Left kidney (tissue), 1 donor: ENCODE measurements at regions not wholly inside any gene's neighbourhood (a gene's known extent, or its start where the extent isn't known, plus 50 kb on each side); places are given as distances from the start of the nearest gene placed in this dataset.

Experiments
- DNase-seq: peaks from one replicate; pipeline ENCODE4 v3.0.0-alpha.2; 2013

GRCh38 chr20:4556781-4557180 is 129.5 kb upstream of the PRNP start:
- no peak for DNase-seq

GRCh38 chr20:4555188-4555890 is 130.9 kb upstream of the PRNP start:
- no peak for DNase-seq

- DNase-seq = no peak
Measured at GRCh38 chr20:4554346-4554745, 131.9 kb upstream of the PRNP start.

- no peak for DNase-seq
Measured at GRCh38 chr20:4552075-4552640, 134.1 kb upstream of the PRNP start.

GRCh38 chr20:4550740-4551139 is 135.5 kb upstream of the PRNP start:
- DNase-seq = no peak

GRCh38 chr20:4549711-4550259 is 136.5 kb upstream of the PRNP start:
- DNase-seq = no peak

GRCh38 chr20:4548552-4548951 is 137.7 kb upstream of the PRNP start:
- no peak for DNase-seq

- no peak for DNase-seq
Measured at GRCh38 chr20:4546786-4547185, 139.5 kb upstream of the PRNP start.

GRCh38 chr20:4546342-4546741 is 139.9 kb upstream of the PRNP start:
- no peak for DNase-seq

GRCh38 chr20:4545526-4545925 is 140.7 kb upstream of the PRNP start:
- no peak for DNase-seq

- no peak for DNase-seq
Measured at GRCh38 chr20:4544765-4545164, 141.5 kb upstream of the PRNP start.

GRCh38 chr20:4542270-4542669 is 144.0 kb upstream of the PRNP start:
- DNase-seq = no peak

- DNase-seq = no peak
Measured at GRCh38 chr20:4534315-4534714, 151.9 kb upstream of the PRNP start.

GRCh38 chr20:4533368-4534133 is 152.7 kb upstream of the PRNP start:
- no peak for DNase-seq

- no peak for DNase-seq
Measured at GRCh38 chr20:4532772-4533171, 153.5 kb upstream of the PRNP start.

GRCh38 chr20:4524792-4525191 is 161.5 kb upstream of the PRNP start:
- DNase-seq = no peak

GRCh38 chr20:4524307-4524706 is 161.9 kb upstream of the PRNP start:
- no peak for DNase-seq

GRCh38 chr20:4522310-4522709 is 163.9 kb upstream of the PRNP start:
- no peak for DNase-seq

GRCh38 chr20:4521170-4521968 is 164.9 kb upstream of the PRNP start:
- no peak for DNase-seq

- no peak for DNase-seq
Measured at GRCh38 chr20:4519534-4519933, 166.7 kb upstream of the PRNP start.

- DNase-seq = no peak
Measured at GRCh38 chr20:4516876-4517275, 169.4 kb upstream of the PRNP start.

- DNase-seq = no peak
Measured at GRCh38 chr20:4513720-4514119, 172.5 kb upstream of the PRNP start.
